ENCODE measurements at regions not wholly inside any gene's neighbourhood (a gene's known extent, or its start where the extent isn't known, plus 50 kb on each side); places are given as distances from the start of the nearest gene placed in this dataset.

DNA sequence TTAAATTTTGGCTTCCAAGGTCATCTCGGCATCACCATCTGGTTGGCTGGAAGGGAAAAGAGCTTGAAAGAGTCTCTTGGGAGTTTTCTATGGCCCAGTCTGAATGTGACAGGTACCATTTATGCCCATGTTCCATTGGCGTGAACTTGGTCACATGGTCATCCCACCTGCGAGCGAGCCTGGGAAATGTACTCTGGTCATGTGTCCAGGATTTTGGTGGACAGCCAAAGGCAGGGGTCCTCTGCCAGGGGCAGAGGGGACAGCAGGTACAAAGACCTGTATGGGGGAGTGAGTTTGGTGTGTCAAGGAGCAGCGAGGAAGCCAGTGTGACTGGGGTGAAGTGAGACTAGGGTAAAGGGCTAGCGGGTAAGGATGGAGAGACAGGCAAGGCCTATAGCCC, 112.6 kb downstream of the CDC5L start:
- no peak for DNase-seq (ENCODE audit: low read depth)

DNA sequence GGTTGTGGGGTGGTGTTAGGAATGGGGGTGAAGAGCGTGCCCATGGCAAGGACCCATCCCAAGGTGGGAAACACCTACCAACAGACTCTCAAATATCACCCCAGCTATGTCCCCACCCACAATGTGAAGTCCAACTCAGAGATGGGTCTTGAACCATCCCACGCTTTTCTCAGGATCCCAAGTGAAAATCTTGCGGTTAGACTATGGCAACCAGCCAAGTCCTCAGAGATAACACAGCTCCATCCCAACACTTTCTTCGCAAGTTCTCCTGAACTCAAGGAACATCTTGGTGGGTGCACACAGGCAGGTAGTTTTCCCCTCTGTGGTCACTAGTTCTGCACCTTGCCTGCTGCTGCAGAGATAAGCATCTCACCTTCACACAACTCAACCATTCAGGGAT, 116.0 kb downstream of the CDC5L start:
- DNase-seq (ENCODE audit: low read depth) = no peak

DNA sequence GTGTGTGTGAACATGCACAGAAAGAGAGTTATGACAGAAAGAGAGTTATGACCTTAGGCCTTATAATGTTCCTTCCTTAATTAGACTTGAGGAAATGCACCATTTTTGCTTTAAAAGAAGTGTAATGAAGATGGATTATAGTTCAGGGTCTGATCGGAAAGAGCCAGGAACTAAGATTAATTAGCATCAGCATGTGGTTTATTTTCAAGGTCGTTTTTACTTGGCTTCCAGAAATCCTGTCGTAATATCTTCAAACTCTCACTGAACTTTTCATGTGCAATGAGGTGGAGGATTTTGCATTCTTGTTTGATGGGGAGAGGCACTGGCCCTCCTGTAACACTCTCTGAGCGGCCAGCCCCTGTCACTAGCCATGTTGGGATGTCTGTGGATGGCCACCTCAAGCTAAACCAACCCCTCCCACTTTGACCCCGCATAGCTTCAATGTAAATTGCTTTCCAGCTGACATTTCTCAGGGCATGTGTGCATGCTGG, 116.8 kb downstream of the CDC5L start:
- DNase-seq (ENCODE audit: low read depth) = no peak

DNA sequence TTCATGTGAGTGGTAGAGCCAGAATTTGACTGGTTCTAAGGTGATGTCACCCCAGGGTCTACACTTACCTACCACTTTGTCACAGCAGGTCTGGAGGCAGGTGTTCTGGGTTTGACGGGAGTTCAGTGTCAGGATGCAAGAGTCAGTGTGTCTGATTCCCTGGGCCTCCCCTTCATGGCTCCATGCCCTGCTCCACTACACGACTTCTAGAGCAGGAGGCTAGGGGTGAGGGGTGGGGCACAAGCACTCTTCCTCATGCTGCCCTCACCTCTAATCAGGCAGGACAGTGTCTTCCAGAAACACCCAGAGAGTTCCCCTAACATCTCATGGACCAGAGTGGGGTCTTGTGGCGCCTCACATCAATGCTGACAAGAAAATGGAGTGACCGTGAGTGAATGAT, 118.2 kb downstream of the CDC5L start:
- no peak for DNase-seq (ENCODE audit: low read depth)

DNA sequence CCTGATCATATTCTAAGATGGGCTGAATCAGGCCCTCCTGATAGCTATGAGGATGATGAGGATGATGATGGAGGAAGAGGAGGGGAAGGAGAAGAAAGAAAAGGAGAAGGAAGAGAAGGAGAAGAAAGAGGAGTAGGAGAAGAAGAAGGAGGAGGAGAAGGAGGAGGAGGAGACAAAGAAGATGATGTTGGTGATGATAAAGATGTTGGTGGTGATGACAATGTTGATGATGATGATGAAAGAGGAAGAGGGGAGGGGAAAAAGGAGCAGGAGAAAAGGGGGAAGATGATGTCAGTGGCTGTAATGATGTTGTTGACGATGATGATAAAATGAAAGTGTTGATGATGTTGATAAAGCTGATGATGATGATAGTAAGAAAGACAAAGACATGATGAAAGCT, 119.5 kb downstream of the CDC5L start:
- DNase-seq (ENCODE audit: low read depth) = no peak

DNA sequence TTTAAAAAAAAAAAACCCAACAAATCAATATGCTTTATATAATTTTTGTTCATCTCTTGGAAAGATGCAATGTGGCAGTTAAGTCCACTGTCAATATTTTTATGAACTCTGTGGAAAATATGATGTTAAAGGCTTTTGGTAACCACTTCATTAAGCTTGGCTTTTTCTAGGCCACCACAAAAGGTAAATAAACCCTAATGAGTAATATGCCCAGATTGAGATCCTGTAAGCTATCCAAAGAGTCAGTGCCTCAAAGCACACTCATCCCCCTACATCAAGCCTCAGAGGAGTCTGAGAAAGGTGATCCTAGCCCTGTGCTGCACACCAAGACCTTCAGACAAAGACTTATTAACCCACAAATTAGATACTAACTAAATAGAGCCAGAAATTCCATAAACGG, 121.1 kb downstream of the CDC5L start:
- DNase-seq (ENCODE audit: low read depth) = peak; percentile 88

DNA sequence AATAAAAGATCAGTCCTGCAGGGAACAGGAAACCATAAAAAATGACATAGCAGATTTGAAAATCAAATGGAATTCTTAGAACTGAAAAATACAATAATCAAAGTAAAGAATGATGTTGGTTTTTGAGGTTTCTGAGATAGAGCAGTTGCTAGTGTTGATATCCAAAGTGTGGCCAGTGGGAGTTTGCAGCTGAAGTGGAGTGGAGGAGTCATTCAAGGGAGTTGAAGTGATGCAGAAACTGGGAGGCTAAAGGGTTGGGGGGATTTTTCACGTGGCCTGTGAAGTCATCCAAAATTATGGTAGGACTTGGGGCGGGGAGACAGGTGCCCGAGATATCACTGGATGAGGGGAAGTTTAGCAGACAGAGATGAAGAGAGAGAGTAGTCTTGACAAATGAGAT, 123.6 kb downstream of the CDC5L start:
- no peak for DNase-seq (ENCODE audit: low read depth)

DNA sequence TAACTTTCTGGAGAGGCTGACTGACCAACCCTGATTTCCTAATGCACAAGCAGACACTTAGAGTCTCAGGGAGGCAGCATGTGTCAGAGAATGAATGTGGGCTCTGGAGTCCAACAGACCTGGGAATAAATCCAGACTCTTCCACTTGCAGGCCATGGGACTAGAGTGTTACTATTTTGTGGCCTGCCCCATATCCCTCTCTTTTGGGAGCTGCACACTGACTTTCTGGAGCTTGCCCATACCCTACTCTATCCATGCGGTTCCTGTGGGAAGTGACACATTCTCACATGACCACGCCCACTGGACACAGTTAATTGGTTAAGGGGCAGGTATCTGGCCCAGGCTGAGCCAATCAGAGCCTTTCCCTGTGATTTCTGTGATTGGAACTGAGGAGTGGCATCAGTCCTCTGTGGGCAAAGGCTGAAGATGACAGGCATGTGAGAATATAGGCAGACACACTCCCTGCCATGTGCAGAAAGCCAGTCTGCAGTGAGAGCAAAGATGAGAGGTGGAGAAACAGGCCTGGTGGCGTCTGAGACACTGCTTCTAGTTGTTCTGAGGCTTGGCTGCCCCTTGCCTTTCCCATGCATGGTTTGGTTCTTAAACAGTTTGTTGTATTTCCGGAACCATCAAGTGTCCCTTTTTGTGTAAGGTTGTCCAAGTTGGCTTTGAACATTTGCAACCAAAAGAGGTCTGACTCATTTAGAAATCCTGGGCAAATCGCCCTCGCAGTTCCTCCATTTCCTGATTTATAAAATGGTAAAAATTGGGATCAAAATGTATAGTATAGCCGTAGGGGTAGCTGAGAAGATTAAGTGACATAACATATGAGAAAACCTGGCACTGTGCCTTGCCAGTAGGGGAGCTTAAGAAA, 125.6 kb downstream of the CDC5L start:
- peak; percentile 85 for DNase-seq (ENCODE audit: low read depth)

DNA sequence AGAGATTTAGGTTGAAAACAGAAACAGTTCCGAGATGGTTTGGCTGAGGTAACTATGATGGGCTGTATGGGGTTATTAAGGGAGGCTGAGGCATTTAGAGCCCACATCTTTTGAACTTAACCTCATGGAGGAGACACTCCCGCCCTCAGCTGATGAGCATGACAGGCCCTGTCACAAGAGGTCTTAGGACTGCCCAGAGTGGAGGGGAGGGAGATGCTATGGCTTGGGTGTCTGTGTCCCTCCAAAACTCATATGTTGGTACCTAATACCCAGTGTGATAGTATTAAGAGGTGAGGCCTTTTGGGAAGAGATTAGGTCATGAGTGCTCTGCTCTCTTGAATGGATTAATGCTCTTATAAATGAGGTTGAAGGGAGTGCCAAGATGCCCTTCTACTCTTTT, 126.6 kb downstream of the CDC5L start:
- no peak for DNase-seq (ENCODE audit: low read depth)

DNA sequence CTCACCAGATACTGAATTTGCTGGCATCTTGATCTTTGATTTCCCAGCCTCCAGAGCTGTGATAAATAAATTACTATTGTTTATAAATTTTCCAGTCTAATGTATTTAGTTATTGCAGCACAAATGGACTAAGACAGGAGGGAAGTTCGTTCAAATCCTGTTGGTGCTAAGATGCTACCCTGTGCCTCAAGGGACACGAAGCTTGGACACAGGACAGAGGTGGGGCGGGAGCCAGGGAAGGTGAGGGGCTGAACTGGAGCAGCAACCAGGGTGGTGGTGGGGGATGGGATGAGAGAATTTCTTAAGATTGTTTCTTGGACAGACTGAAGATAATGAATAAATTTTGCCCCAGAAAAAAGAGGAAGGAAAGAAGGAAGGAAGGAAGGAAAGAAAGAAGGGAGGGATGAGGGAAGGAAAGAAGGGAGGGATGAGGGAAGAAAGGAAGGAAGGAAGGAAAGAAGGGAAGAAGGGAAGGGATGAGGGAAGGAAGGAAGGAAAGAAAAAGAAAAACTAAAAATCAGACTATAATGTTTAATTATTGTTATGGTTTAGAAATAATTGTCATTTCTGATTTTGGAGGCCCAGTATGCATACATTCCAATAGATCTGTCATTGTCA, 127.2 kb downstream of the CDC5L start:
- DNase-seq (ENCODE audit: low read depth) = no peak

DNA sequence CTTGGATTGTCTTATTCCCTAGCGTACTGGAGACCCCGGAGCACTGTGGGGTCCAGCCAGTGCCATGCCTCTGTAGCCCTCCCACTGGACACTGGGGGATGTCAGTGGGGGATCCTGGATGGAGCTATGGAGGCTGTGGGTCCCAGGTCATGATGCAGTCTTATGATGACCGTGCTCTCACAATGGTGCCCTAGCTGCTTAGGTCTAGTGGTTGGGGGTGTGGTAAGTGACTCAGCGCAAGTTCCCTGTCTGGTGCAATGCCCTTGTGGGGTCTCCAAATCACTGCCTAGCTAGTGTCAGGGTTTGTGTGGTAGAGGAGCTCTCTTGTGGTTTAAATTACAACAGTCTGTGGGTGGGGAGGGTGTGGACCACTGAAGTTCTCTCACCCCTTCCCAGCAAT, 135.4 kb downstream of the CDC5L start:
- no peak for DNase-seq (ENCODE audit: low read depth)

DNA sequence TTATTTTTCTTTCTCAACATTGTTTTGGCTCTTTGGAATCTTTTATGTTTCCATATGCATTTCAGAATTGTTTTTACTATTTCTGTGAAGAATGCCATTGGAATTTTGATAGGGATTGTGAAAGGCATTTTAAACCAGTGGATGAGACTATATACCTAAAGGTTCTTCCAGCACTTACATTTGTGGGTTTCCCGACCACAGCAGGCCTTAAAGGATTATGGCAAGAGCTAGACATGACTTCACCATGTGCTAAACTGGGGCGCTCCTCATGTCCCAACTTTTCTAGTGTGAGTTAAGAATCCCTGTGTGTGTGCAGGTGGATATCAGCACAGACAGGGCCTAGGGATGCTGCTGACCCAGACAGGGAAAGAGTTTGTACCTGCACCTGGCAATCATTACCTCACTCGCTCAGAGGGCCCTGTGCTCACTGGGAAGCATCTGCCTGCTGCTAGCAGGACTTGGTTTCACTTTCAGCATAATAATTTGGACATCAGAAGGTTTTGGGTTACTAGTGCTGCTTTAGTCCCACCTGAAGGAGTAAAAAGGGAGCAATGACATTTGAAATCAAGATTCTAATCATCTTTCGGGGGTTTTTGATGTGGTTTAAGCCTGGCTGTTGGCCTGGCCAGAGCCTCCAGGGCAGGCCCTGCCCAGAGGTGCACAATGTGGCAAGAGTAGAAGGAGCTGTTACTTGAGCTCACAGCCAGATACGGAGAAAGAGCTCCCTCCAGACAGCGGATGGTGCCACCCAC, 137.1 kb downstream of the CDC5L start:
- DNase-seq (ENCODE audit: low read depth) = no peak

DNA sequence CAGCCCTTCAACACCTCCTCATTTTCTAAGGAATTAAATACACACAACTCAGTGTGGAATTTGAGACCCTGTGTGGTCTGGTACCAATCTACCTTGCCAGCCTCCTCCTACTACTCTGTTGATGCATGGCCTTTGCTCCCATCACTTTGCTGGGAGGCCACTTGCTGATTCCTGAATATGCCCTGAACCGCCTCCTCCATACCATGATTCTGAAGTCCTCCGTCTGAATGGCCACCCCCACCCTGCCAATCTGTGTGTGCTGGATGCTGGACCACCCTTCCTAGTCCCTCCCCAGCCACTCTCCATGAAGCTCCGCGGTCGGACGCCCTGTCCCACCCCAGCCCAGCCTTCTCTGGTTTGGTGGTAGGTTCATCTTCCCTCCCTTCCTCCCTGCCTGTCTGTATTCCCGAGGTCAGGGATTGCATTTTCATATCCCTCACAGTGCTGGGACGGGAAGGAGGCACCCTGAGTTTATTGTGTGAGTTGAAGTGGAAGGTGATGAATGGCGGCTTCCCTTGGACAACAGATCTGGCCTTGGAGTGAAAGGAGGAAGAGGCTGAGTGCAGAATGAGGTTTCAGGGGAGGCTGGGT, 138.3 kb downstream of the CDC5L start:
- DNase-seq (ENCODE audit: low read depth) = no peak

DNA sequence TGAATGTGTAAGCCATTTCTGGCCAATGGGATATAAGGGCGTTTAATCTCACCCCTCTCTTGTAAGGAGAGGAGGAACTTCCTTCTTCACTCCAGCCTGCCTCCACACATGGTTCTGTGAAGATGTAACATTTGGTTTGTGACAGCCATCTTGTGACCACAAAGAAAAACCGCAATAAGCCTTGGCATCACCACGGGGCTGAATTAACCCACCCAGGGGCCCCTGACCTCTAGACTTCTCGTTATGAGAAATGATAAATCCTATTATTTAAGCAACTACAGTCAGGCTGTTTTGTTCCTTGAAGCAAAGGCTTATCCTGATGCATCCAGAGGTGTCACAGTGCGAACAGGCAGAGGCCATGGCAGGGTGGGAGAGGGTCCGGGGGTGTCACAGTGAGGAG, 139.7 kb downstream of the CDC5L start:
- DNase-seq (ENCODE audit: low read depth) = no peak

DNA sequence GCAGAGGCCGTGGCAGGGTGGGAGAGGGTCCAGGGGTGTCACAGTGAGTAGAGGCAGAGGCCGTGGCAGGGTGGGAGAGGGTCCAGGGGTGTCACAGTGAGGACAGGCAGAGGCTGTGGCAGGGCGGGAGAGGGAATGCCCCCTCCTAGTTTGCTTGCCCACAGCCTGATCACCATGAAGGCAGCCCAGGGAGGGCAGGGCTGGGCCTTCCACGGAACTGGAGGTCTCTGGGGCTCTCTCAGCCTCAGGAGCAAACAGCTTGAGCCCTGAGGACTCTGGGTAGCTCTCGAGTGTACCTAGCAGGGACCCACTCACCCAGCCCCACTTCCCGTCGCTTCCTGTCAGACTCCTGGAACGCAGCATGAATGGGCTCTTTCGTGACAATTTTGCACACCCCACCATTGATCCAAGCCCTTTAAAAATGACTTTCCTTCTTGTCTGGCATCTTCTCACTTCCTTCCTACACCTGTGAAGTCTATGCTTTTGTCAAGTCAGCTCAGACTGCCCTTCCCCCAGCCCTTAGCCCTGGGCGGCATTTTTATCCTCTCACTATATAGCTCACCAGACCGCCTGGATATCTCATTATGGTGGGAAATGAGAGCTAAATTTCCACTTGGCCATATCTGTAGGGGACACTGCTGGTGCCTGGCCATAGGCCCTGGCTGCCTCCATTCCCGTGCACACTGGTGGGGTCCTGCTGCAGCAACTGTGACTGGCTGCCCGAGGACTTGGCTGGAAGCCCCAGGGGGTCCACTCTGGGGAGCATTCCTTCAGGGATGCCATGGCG, 140.3 kb downstream of the CDC5L start:
- no peak for DNase-seq (ENCODE audit: low read depth)

DNA sequence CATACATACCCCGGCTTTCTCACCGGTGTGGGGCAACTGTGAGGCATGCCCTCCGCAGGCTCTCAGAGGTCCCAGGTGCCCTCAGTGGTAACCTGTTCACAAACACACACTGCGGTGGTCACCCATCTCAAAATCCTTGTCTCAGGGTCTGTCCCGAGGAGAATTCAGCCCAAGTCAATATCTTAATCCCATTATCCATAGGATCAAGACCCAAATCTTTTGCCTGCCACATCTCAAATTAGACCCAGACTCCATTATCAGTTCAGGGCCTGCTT, 140.8 kb downstream of the CDC5L start:
- DNase-seq (ENCODE audit: low read depth) = no peak

DNA sequence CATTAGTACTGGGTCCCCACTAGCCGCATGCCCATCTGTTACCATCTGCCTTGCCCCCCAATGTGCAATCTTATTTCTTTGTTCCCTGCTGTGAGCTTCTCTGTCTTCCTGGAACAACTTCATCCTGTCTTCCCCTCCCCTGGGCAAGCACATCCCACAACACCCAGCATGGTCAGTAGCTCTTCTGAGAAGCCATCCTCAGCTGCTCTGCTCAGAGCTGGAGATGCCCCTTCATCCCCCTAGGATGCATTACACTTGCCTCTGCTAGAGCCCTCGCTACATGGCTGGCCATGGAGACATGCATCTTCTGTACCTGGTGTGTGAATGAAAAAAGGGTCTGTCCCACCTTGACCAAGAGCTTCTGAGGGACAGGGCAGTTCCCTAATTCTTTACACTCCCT, 141.2 kb downstream of the CDC5L start:
- no peak for DNase-seq (ENCODE audit: low read depth)

DNA sequence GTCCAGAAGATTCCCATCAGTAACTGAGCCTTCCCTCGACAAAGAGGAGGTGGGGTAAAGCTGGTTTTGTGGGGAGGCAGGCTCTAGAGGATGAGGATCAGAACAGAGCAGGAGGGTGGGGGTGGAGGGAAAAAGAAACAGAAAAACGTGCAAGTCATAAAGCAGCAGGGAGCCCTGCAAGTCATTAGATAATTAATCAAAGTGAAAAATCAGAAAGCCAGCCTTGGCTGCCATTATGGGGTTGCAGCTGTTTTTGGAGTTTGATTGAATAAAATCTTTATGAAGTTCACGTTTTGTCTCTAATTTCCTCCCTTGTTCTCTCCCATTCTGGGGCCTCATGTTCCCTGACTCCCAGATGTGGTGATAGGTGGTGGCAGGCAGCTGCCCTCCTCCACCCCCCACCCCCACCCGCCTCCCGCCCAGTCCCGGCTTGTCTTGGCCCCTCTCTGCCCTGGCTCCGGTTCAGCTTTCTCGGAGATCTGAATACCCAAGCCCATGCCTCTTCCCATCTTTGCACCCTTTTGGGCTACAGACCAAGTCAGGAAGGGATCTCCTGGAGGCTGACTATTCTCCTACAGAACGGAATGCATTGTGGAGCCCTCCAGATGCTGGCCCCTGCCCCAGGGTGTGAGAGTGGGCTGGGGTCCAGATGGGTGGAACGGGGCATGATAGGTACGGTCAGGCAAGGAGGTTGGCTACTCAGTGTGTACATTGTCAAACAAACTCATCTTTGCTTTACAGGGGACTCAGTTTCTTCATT, 141.8 kb downstream of the CDC5L start:
- DNase-seq (ENCODE audit: low read depth) = no peak

DNA sequence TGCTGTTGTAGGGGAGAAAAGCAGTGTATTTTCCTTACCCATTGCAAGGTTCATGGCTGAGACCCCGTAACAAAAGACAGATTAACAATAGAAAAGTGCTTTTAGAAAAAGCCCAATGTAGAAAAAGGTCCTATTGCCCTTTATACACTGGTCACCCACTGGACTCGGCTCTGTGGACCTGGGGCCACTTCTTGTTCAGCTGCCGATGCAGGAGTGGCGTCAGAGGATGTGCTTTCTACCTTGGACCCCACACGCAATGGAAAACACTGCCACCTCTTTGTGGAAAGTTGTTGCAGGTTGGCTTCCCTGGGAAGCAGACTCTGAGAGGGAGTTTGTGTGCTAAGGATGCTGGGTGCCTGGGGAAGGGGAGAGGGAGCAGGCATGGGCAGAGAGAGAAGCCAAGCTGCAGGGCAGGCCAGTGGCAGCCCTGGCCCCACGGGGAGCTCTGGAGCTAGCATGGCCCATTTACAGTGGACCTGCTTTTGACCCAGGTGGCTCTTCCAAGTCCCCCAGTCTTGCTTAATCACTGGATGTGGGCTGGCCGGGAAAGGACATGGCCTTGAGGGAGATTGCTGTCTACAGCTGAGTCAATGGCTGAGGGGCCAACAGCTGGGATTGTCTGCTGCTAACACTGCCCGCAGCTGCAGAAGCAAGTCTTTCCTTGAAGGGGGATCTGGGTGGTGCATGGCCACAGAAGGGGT, 142.9 kb downstream of the CDC5L start:
- no peak for DNase-seq (ENCODE audit: low read depth)

DNA sequence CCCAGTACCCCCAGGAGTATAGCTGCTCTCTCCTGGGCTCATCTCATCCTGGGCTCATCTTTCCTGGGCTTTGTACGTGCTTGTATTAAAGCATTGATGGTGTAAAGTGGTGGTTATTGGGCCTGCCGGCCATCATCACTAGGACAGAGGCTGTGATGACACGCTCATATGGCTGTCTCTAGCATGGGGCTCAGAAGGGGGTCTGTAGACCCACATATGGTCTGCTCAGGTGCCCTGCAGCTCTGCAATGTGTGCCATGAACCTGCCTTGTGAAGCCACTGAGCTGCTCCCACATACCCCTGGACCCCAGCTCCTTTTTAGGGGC, 143.4 kb downstream of the CDC5L start:
- DNase-seq (ENCODE audit: low read depth) = no peak

Data from stromal cell of bone marrow (primary cell).